ENCODE measurements at regions not wholly inside any gene's neighbourhood (a gene's known extent, or its start where the extent isn't known, plus 50 kb on each side); places are given as distances from the start of the nearest gene placed in this dataset.

- TF ChIP-seq CTCF (IDR thresholded peaks at IDR 0.05) (no peak), POLR2A (IDR thresholded peaks at IDR 0.05) (no peak)
Observed at GRCh38 chr4:126959056-126959745, 673.6 kb upstream of the INTU start.

Measured in lower leg skin (tissue), 3 donors.